ENCODE measurements at regions not wholly inside any gene's neighbourhood (a gene's known extent, or its start where the extent isn't known, plus 50 kb on each side); places are given as distances from the start of the nearest gene placed in this dataset.
A peak's percentile ranks its signal among the peaks of the same experiment; 100 is the strongest.

DNA sequence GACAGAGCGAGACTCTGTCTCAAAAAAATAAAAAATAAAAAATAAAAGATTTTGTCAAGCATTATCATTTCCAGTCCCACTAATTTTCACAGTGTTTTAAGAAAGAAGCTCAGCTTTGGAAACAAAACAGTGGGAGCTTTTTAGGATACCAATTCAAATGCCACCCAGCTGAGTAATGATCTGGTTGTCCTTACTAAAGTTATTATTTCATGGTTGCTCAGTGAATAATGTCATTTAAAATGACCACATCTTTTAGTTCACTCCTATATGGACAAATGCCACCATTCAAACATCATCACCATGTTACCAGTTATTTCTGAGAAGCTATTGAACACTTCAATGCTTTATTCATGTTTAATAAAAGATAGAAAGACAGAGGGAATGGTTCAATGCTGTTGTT, 365.0 kb downstream of the CCER1 start:
- H3K36me3 ChIP-seq = no peaks in the 10 kb centered on the region
- H3K27me3 ChIP-seq (ENCODE audit: low read depth) = no peaks in the 10 kb centered on the region
- H3K9me3 ChIP-seq (replicated peaks) = no peaks in the 10 kb centered on the region
- intact Hi-C loops (cut with micrococcal nuclease) = no loop called here
- H3K4me3 ChIP-seq = no peak overlapping the region
- H3K4me1 ChIP-seq = peaks cover 3% of the 10 kb centered on the region
- TF ChIP-seq, protein P1, sequence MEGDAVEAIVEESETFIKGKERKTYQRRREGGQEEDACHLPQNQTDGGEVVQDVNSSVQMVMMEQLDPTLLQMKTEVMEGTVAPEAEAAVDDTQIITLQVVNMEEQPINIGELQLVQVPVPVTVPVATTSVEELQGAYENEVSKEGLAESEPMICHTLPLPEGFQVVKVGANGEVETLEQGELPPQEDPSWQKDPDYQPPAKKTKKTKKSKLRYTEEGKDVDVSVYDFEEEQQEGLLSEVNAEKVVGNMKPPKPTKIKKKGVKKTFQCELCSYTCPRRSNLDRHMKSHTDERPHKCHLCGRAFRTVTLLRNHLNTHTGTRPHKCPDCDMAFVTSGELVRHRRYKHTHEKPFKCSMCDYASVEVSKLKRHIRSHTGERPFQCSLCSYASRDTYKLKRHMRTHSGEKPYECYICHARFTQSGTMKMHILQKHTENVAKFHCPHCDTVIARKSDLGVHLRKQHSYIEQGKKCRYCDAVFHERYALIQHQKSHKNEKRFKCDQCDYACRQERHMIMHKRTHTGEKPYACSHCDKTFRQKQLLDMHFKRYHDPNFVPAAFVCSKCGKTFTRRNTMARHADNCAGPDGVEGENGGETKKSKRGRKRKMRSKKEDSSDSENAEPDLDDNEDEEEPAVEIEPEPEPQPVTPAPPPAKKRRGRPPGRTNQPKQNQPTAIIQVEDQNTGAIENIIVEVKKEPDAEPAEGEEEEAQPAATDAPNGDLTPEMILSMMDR (IDR thresholded peaks at IDR 0.05; ENCODE audit: borderline replicate concordance) = no peak
- no peak overlapping the region for H3K27ac ChIP-seq (replicated peaks)
- no peak for DNase-seq

DNA sequence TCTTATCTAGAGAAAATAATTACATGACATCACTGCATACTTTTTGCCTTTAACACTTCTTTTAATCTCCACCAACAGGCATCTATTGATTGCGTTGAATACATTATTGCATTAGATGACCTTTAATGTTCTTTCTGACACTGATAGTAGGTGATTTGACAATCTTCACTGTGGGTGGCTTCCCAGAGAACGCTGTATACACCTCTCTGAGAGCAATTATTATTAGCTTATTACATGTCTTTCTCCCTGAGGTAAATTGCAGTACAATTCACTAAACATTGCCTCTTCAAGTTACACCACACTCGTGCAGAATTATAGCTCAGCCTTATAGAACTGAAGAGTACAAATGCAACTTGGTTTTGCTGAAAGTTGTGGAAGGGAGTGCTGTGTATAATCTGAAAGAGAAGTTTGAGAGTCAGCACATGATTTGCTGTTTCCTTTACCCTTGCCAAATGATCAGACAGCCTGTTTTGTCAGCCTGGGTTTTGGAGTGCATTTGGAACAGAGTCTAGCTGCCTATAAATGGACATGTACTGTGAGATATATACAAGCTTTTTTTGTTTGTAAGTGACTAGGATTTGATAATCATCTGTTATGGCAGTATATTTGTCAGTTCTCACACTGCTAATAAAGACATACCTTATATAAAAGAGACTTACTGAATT, 369.2 kb downstream of the CCER1 start:
- Histone ChIP-seq H3K27me3 (ENCODE audit: low read depth) (no peaks in the 10 kb centered on the region), H3K4me3 (no peak overlapping the region), H3K27ac (replicated peaks) (peak overlapping the region; percentile 60), H3K4me1 (peaks cover 3% of the 10 kb centered on the region), H3K36me3 (no peaks in the 10 kb centered on the region), H3K9me3 (replicated peaks) (no peaks in the 10 kb centered on the region)
- intact Hi-C loops (cut with micrococcal nuclease) = no loop called here
- TF ChIP-seq, protein P1 (IDR thresholded peaks at IDR 0.05; ENCODE audit: borderline replicate concordance) = no peak
- DNase-seq = no peak

DNA sequence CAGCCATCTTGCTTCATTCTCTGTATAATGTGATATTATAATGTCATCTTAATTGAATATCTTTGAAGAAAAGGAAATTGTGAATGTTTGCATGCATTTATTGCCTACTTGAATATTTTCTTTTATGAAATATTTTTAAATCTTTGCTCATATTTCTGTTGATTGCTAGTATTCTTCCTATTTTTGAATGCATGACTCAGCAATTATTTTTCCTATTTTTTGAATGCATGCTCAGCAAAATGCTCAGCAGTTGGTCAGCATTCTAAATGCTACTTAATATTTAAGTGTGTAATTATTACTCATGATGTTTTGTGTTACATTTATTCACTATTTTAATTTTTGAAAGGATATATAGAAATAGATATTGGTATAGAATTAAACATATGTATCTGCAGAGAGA, 378.3 kb downstream of the CCER1 start:
- TF ChIP-seq, protein P1 (IDR thresholded peaks at IDR 0.05; ENCODE audit: borderline replicate concordance) = no peak
- intact Hi-C loops (cut with micrococcal nuclease) = no loop called here
- DNase-seq = no peak
- H3K36me3 ChIP-seq = no peaks in the 10 kb centered on the region
- H3K27ac ChIP-seq (replicated peaks) = peak overlapping the region; percentile 41
- H3K9me3 ChIP-seq (replicated peaks) = peaks cover 14% of the 10 kb centered on the region
- H3K27me3 ChIP-seq (ENCODE audit: low read depth) = no peaks in the 10 kb centered on the region
- no peaks in the 10 kb centered on the region for H3K4me1 ChIP-seq
- peak overlapping the region; percentile 40 for H3K4me3 ChIP-seq

DNA sequence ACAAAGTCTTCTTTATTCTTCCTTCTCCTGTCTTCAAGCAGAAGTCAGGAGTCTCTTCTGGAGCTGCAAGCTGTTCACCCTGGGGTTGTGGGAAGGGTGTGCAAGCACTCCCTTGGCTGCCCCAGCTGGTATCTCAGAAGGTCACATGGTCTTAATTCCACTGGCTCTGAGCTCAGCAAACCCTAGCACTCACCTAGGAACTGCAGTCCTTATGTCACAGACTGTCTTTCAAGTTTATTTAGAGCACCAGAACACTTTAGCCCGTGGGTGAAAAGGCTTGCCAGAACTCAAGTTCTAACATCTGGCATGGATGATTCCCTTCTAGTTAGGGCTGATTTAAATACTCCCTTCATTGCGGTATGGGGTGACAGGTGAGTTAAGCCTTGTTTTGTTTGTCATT, 379.0 kb downstream of the CCER1 start:
- intact Hi-C loops (cut with micrococcal nuclease) = no loop called here

DNA sequence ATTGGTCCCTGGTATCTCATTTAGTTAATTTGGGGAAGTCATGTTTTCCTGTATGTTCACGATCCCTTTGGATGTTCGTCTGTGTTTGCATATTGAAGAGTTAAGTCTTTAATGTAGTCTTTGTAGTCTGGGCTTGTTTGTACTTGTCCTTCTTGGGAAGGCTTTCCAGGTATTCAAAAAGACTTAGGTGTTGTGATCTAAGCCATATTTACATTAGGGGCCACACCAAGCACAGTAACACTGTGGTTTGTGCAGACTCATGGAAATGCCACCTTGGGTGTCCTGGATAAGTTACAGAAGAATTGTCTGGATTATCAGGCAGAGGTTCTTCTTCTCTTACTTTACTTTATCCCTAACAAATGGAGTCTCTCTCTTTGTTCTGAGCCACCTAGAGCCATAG, 380.3 kb downstream of the CCER1 start:
- Histone ChIP-seq H3K9me3 (replicated peaks) (peaks cover 14% of the 10 kb centered on the region), H3K4me1 (no peaks in the 10 kb centered on the region), H3K27ac (replicated peaks) (no peak overlapping the region), H3K36me3 (no peaks in the 10 kb centered on the region), H3K4me3 (no peak overlapping the region), H3K27me3 (ENCODE audit: low read depth) (no peaks in the 10 kb centered on the region)
- DNase-seq = no peak
- intact Hi-C loops (cut with micrococcal nuclease) = no loop called here
- TF ChIP-seq, protein P1 (IDR thresholded peaks at IDR 0.05; ENCODE audit: borderline replicate concordance) = no peak

More for the DNA sequence above, 379.0 kb downstream of the CCER1 start:
- TF ChIP-seq, protein P1 (IDR thresholded peaks at IDR 0.05; ENCODE audit: borderline replicate concordance) = no peak
- peaks cover 14% of the 10 kb centered on the region for H3K9me3 ChIP-seq (replicated peaks)
- no peaks in the 10 kb centered on the region for H3K27me3 ChIP-seq (ENCODE audit: low read depth)
- H3K4me3 ChIP-seq = peak overlapping the region; percentile 40
- peak; percentile 24 for DNase-seq
- H3K36me3 ChIP-seq = no peaks in the 10 kb centered on the region
- H3K4me1 ChIP-seq = no peaks in the 10 kb centered on the region
- H3K27ac ChIP-seq (replicated peaks) = peak overlapping the region; percentile 41

Measured in left ventricle myocardium inferior (tissue), 1 donor.